GM13977 (cell line): ENCODE measurements at regions not wholly inside any gene's neighbourhood (a gene's known extent, or its start where the extent isn't known, plus 50 kb on each side); places are given as distances from the start of the nearest gene placed in this dataset.

Source experiments
- DNase-seq: peaks from one replicate; pipeline ENCODE4 v3.0.0; 2012; ENCODE audit warnings: low spot score
- CTCF ChIP-seq: IDR thresholded peaks from 2 replicates; pipeline ENCODE4 v1.5.1; 2012; ENCODE audit warnings: mild to moderate bottlenecking, control low read depth; ENCODE audit not compliant: insufficient read depth; ENCODE audit errors: extremely low read depth, missing control alignments
- in situ Hi-C: fragments of 300-500 bp; cut with MboI; formaldehyde crosslinking; loops from one replicate; pipeline ENCODE4 v1.12.0; 2022; ENCODE audit warnings: low sequenced_read_pairs, low pct_unique_long_range_greater_than_20kb, mixed read lengths, inconsistent platforms; ENCODE audit not compliant: unreplicated experiment

- no peak for TF ChIP-seq CTCF
- in situ Hi-C loops, result no loop called here
- no peak for DNase-seq
Observed at GRCh38 chr2:61715506-61715905, 138.4 kb downstream of the FAM161A start.

DNA sequence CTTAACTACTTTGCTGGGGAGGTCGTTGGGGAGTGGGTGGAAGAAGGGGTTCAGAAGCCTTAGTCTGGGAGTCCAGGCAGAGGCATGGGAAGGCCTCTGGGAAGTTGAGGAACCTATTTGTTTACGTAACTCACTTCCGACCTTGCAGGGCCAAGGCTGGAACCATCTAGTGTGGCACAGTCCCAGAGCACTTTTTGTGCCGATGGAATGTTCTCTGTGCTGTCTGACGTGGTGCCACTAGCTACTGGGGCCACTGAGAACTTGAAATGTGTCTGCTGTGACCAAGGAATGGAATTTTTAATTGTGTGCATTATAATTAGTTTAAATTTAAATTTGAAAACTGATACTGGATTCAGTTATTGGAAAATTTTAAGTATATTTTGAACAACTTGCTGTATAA lies 139.7 kb downstream of the FAM161A start:
- no peak for DNase-seq
- TF ChIP-seq CTCF, result no peak
- in situ Hi-C loops, result no loop called here

- no peak for TF ChIP-seq CTCF
- in situ Hi-C loops, result no loop called here
- no peak for DNase-seq
Observed at GRCh38 chr2:61713457-61713856, 140.4 kb downstream of the FAM161A start.

DNA sequence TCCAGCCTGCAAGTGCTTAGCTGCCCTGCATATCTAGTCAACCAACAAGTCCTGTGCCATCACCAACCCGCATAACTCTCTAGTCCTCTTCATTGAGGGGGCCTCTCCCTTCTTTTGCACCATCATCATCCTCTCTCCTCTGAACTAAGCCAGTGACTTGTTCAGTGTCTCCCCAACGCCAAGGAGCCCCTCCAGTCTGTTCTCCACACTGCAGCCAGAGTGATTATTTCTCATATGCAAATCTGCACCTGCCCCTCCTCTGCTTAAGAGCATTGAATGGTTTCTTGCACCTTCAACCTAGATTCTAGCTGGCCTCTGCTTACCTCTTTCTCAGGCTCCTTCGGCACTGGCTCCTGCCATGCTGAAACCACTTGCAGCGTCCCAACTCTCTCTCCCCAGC lies 141.8 kb downstream of the FAM161A start:
- no peak for DNase-seq

GRCh38 chr2:61710711-61711110 lies 143.1 kb downstream of the FAM161A start:
- in situ Hi-C loops, result no loop called here
- DNase-seq, result no peak
- TF ChIP-seq CTCF, result no peak

More for the DNA sequence above, 141.8 kb downstream of the FAM161A start:
- in situ Hi-C loops, result no loop called here
- no peak for TF ChIP-seq CTCF

GRCh38 chr2:61707984-61708852 lies 145.6 kb downstream of the FAM161A start:
- in situ Hi-C loops, result no loop called here
- TF ChIP-seq CTCF, result no peak
- peak; percentile 74 for DNase-seq
